ENCODE measurements at regions not wholly inside any gene's neighbourhood (a gene's known extent, or its start where the extent isn't known, plus 50 kb on each side); places are given as distances from the start of the nearest gene placed in this dataset.

- TF ChIP-seq CREB1 (CRISPR knock-in tag; IDR thresholded peaks at IDR 0.05; ENCODE audit: low read depth) (no peak), JUNB (IDR thresholded peaks at IDR 0.05; ENCODE audit: unreplicated experiment) (no peak), NANOG (IDR thresholded peaks at IDR 0.05; ENCODE audit: borderline replicate concordance) (no peak), EZH2 (IDR thresholded peaks at IDR 0.05; ENCODE audit: low read depth, unreplicated experiment) (no peak), POLR2AphosphoS5 (IDR thresholded peaks at IDR 0.05; ENCODE audit: low read depth) (no peak), CTCF (conservative IDR thresholded peaks at IDR 0.05; ENCODE audit: low read depth in 2 of 2) (no peak)
- TF ChIP-seq, protein P1, sequence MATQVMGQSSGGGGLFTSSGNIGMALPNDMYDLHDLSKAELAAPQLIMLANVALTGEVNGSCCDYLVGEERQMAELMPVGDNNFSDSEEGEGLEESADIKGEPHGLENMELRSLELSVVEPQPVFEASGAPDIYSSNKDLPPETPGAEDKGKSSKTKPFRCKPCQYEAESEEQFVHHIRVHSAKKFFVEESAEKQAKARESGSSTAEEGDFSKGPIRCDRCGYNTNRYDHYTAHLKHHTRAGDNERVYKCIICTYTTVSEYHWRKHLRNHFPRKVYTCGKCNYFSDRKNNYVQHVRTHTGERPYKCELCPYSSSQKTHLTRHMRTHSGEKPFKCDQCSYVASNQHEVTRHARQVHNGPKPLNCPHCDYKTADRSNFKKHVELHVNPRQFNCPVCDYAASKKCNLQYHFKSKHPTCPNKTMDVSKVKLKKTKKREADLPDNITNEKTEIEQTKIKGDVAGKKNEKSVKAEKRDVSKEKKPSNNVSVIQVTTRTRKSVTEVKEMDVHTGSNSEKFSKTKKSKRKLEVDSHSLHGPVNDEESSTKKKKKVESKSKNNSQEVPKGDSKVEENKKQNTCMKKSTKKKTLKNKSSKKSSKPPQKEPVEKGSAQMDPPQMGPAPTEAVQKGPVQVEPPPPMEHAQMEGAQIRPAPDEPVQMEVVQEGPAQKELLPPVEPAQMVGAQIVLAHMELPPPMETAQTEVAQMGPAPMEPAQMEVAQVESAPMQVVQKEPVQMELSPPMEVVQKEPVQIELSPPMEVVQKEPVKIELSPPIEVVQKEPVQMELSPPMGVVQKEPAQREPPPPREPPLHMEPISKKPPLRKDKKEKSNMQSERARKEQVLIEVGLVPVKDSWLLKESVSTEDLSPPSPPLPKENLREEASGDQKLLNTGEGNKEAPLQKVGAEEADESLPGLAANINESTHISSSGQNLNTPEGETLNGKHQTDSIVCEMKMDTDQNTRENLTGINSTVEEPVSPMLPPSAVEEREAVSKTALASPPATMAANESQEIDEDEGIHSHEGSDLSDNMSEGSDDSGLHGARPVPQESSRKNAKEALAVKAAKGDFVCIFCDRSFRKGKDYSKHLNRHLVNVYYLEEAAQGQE (IDR thresholded peaks at IDR 0.05; ENCODE audit: unreplicated experiment), result no peak
- H3K36me3 Mint-ChIP-seq (ENCODE audit: low read depth), result peaks cover 5% of the 10 kb centered on the region
- Histone ChIP-seq H3K4me3 (no peak overlapping the region), H3F3A (replicated peaks; ENCODE audit: low read depth) (no peaks in the 10 kb centered on the region), H3K27ac (ENCODE audit: low read depth) (no peak overlapping the region), H3K79me2 (replicated peaks; ENCODE audit: insufficient read depth) (no peaks in the 10 kb centered on the region), H2AFZ (no peak overlapping the region), H3K4me2 (no peak overlapping the region), H3K4me1 (ENCODE audit: insufficient read depth) (no peaks in the 10 kb centered on the region), H4K20me1 (replicated peaks; ENCODE audit: insufficient read depth) (no peaks in the 10 kb centered on the region), H3K27me3 (ENCODE audit: insufficient read depth) (no peaks in the 10 kb centered on the region), H3K36me3 (ENCODE audit: insufficient read depth) (no peaks in the 10 kb centered on the region), H3K9me2 (ENCODE audit: insufficient read depth) (no peaks in the 10 kb centered on the region)
- H3K9me3 Mint-ChIP-seq, result peaks cover 5% of the 10 kb centered on the region; the same call in 1 of the 3 replicates
- H3K27me3 Mint-ChIP-seq (ENCODE audit: insufficient read depth, low read depth, poor library complexity), result no peaks in the 10 kb centered on the region
- no peak overlapping the region for H3K4me3 Mint-ChIP-seq
- no peaks in the 10 kb centered on the region for H3K4me1 Mint-ChIP-seq
- no peak overlapping the region for H3K27ac Mint-ChIP-seq
- ATAC-seq (no peak), DNase-seq (ENCODE audit: low spot score) (no peak)
Observed at GRCh38 chr4:97468272-97468671, 675.0 kb downstream of the STPG2 start.

DNA sequence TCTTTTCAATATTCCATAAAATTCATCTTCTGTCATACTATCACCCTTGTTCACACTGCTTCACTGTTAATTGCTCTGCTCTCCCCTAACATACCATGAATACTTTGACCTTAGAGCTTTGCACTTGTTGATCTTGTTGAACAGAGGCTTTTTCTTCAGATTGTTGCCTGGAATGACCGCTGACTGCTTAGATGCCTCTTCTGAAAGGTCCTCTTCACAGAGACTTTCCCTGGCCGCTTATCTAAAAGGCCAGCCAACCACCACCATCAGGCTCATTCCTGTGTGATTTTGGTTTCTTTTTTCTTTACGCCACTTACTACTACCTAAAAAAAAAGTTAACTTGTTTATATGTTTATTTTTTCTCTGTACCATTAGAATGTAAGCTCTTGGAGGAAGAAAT lies 667.7 kb downstream of the STPG2 start:
- H4K20me1 ChIP-seq (replicated peaks; ENCODE audit: insufficient read depth), result no peaks in the 10 kb centered on the region
- no peaks in the 10 kb centered on the region for H3K79me2 ChIP-seq (replicated peaks; ENCODE audit: insufficient read depth)
- no peaks in the 10 kb centered on the region for H3K9me2 ChIP-seq (ENCODE audit: insufficient read depth)
- Mint-ChIP-seq H3K9me3 (0 out of 3 replicates have a peak, but pooled peaks cover 3% of the 10 kb centered on the region), H3K4me1 (no peaks in the 10 kb centered on the region), H3K27ac (no peak overlapping the region), H3K4me3 (no peak overlapping the region), H3K27me3 (ENCODE audit: insufficient read depth, low read depth, poor library complexity) (no peaks in the 10 kb centered on the region), H3K36me3 (ENCODE audit: low read depth) (peaks cover 4% of the 10 kb centered on the region; the same call in 2 of the 3 replicates)
- no peak overlapping the region for H3K27ac ChIP-seq (ENCODE audit: low read depth)
- no peaks in the 10 kb centered on the region for H3F3A ChIP-seq (replicated peaks; ENCODE audit: low read depth)
- ATAC-seq, result no peak
- no peaks in the 10 kb centered on the region for H3K27me3 ChIP-seq (ENCODE audit: insufficient read depth)
- no peak overlapping the region for H2AFZ ChIP-seq
- no peak for DNase-seq (ENCODE audit: low spot score)
- no peak overlapping the region for H3K4me2 ChIP-seq
- no peaks in the 10 kb centered on the region for H3K4me1 ChIP-seq (ENCODE audit: insufficient read depth)
- H3K4me3 ChIP-seq, result no peak overlapping the region
- H3K36me3 ChIP-seq (ENCODE audit: insufficient read depth), result no peaks in the 10 kb centered on the region
- TF ChIP-seq EZH2 (IDR thresholded peaks at IDR 0.05; ENCODE audit: low read depth, unreplicated experiment) (no peak), CREB1 (CRISPR knock-in tag; IDR thresholded peaks at IDR 0.05; ENCODE audit: low read depth) (no peak), ZNF331 (CRISPR knock-in tag; IDR thresholded peaks at IDR 0.05; ENCODE audit: low read depth) (no peak), POLR2AphosphoS5 (IDR thresholded peaks at IDR 0.05; ENCODE audit: low read depth) (no peak), EZH2phosphoT487 (IDR thresholded peaks at IDR 0.05; ENCODE audit: unreplicated experiment) (no peak), JUNB (IDR thresholded peaks at IDR 0.05; ENCODE audit: unreplicated experiment) (no peak), NANOG (IDR thresholded peaks at IDR 0.05; ENCODE audit: borderline replicate concordance) (no peak), ZNF462 (CRISPR knock-in tag; IDR thresholded peaks at IDR 0.05) (no peak), ZNF114 (CRISPR knock-in tag; IDR thresholded peaks at IDR 0.05) (no peak)

Measured in GM23338 (cell line).